ENCODE measurements at regions not wholly inside any gene's neighbourhood (a gene's known extent, or its start where the extent isn't known, plus 50 kb on each side); places are given as distances from the start of the nearest gene placed in this dataset.
"Not testable (repeated sequence)": the region's sequence is repeated elsewhere in the genome, so short reads cannot be mapped to it uniquely, and the experiment has no call there.

GRCh38 chr6:170093658-170094596 lies 197.0 kb downstream of the DLL1 start:
- FAIRE-seq, result no peak

DNA sequence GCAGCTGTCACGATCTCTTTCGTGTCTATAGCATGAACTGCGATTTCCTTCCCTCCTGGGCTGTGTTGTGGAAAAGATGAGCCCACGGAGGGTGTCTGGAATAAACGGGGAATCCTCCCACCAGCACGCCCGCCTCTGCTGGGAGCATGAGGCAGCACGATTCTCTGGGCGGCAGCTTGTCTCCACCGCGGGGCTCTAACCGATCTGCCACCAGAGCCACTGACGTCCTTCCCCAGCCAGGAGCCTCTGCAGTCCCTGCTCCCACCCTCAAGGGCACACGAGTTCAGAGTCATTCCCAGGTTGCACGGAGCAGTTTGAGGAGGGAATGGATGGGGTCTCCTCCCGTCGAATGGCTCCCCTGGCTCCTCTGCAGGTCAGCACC lies 197.6 kb downstream of the DLL1 start:
- no peak for FAIRE-seq

- FAIRE-seq, result no peak
Observed at GRCh38 chr6:170092826-170093225, 198.1 kb downstream of the DLL1 start.

GRCh38 chr6:170091639-170092579 lies 199.0 kb downstream of the DLL1 start:
- no peak for FAIRE-seq

GRCh38 chr6:170091000-170091638 lies 199.8 kb downstream of the DLL1 start:
- no peak for FAIRE-seq

DNA sequence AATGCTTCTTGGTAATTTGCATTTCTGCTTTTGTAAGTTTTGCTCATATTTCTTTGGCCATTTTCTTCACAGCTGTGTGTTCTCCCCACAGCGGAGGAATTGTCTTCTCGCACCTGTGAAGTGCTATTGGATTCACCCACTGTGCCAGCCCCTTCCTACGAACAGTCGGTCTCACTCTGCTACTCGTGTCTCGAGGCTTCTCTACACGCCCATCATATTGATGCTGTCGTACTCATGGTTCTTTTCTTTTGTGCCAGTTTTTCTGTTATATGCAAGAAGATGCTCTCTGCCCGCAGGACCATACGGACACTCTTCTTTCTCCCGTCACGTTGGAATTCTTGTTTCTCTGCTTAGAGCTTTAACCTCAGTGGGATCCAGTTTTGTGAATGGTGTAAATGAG lies 200.3 kb downstream of the DLL1 start:
- no peak for FAIRE-seq

- no peak for FAIRE-seq
Observed at GRCh38 chr6:170089963-170090362, 200.9 kb downstream of the DLL1 start.

DNA sequence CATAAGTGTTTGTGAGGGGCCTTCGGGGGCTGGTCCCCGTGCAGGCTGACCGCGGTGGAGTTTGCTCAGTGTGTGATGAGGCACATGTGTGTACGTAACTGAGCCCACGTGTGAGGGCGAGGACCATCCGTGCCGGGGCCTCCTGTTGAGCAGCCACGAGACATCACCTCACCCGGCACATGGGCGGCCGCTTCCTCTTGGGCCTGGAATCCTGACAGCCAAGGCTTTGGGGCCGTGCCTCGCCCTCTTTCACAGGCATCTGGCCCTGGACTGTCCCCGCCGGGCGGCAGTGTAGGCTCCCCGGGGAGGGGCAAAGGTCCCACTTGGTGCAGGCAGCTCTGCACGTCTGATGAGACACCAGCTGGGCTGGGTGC lies 202.3 kb downstream of the DLL1 start:
- no peak for FAIRE-seq

- no peak for FAIRE-seq
Observed at GRCh38 chr6:170087941-170088581, 202.8 kb downstream of the DLL1 start.

DNA sequence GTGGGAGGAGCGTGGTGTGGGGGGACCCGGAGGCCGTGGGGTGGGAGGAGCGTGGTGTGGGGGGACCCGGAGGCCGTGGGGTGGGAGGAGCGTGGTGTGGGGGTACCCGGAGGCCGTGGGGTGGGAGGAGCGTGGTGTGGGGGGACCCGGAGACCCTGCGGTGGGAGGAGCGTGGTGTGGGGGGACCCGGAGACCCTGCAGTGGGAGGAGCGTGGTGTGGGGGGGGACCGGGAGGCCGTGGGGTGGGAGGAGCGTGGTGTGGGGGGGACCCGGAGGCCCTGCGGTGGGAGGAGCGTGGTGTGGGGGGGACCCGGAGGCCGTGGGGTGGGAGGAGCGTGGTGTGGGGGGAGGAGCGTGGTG lies 203.5 kb downstream of the DLL1 start:
- not testable (repeated sequence) for FAIRE-seq

DNA sequence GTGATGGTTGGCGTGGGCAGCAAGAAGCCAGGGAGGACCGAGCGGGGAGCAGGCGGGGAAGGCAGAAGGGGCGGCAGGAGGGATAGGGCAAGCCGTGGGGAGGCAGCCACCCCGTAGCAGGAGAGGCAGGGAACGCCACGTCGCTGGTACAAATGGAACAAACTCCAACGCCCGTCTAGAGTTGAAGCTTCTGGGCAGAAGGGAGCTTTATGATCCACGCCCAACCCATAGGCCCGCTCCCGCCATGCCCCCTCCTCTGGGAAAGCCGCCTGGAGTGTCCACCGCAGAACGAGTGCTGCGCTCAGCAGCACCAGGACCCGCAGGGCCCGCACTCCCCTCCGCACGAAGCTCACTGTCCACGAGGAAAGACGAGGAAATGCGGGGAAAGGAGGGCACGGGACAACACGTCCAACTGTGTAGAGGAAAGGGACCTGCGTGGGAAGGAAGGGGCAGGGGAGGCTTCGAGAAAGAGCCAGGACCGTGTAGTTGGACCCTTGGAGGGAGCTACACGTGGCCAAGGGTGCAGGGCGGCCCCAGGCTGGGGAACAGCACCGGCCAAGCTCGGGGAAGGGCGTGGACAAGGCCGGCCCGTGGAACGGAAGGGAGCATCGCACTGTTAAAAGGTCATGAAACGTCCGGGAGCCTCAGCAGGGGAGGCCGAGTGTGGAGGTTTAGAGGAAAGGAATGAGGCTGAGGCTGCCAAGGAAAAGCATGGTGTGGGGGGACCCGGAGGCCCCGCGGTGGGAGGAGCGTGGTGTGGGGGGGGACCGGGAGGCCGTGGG lies 204.0 kb downstream of the DLL1 start:
- no peak for FAIRE-seq

GRCh38 chr6:170085475-170086401 lies 205.1 kb downstream of the DLL1 start:
- FAIRE-seq, result no peak

DNA sequence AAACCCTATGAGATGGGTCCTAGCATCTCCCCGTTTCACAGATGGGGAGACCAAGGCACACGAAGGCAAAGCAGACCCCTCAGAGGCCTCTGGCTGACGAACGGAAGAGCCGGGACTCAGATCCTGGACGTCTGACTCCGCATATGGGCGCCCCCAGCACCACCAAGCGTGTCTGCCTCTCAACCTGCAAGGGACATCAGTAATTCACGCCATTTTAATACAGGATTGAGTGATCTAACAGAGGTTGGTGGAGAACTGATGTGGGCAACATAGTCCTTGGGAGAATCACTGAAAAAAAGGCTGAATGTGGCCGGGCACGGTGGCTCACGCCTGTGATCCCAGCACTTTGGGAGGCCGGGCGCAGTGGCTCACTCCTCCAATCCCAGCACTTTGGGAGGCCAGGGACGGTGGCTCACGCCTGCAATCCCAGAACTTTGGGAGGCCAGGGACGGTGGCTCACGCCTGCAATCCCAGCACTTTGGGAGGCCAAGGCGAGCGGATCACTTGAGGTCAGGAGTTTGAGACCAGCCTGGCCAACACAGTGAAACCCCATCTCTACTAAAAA lies 206.6 kb downstream of the DLL1 start:
- no peak for FAIRE-seq

- no peak for FAIRE-seq
Observed at GRCh38 chr6:170083236-170084051, 207.4 kb downstream of the DLL1 start.

DNA sequence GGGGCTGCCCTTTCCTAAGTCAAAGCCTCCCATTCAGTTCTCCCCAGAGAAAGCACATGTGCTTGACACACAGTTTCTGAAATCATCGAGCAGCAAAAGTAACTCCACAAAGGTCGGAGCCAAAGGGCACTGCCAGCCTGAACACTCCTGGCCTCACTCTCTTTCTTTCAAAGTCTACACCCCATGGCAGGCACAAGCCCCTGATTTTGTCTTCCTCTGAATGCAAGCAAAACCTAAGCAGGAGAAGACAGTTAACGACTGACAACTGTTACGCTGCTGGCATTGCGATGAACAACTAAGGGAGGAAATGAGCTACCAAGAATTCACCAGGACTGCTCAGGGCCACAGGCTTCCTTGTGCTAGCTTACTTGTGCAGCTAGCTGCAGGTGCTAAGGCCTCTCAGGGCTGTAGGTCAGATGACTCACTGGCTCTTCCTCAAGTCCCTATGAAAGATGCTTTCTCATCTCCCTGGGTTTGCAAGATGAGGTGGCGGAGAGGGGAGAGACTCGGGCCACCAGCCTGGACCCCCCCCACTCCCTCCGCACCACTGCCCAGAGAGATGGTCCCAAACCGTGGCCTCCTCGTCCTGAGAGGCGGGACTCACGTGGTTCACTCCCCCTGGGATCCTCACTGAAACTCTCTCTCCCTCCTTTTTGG lies 208.2 kb downstream of the DLL1 start:
- FAIRE-seq, result no peak

DNA sequence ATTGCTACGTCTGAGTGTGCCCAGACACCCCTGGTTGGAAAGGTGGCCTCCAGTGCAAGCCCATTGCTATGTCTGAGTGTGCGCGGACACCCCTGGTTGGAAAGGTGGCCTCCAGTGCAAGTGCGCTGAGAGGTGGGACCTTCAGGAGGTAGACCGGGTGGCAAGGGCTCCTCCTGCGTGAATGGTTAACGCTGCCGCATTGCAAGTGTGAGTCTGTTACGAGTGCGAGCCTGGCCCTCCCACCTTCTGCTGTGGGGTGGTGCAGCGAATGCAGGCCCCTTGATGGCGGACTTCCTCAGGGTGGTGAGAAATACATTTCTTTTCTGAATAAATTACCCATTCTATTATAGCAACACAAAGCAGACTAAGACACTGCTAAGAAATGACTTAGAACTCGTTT lies 208.8 kb downstream of the DLL1 start:
- no peak for FAIRE-seq

GRCh38 chr6:170081556-170081955 lies 209.3 kb downstream of the DLL1 start:
- FAIRE-seq, result no peak

- no peak for FAIRE-seq
Observed at GRCh38 chr6:170080828-170081371, 210.0 kb downstream of the DLL1 start.
